ENCODE measurements at regions not wholly inside any gene's neighbourhood (a gene's known extent, or its start where the extent isn't known, plus 50 kb on each side); places are given as distances from the start of the nearest gene placed in this dataset.

GRCh38 chr1:84090447-84091245 lies 53.4 kb upstream of the PRKACB start:
- no peak for TF ChIP-seq CTCF (IDR thresholded peaks at IDR 0.05; ENCODE audit: low read depth, low read length)
- no peaks in the 10 kb centered on the region for H3K9me3 ChIP-seq (ENCODE audit: severe bottlenecking)
- H3K36me3 ChIP-seq: no peaks in the 10 kb centered on the region; the same call in 1 of the 2 replicates
- H3K4me3 ChIP-seq (ENCODE audit: low read depth, low read length): no peak overlapping the region
- no peaks in the 10 kb centered on the region for H3K27me3 ChIP-seq (ENCODE audit: insufficient read depth, low read depth, severe bottlenecking)
- no peak overlapping the region for H3K27ac ChIP-seq
- no peak for DNase-seq

DNA sequence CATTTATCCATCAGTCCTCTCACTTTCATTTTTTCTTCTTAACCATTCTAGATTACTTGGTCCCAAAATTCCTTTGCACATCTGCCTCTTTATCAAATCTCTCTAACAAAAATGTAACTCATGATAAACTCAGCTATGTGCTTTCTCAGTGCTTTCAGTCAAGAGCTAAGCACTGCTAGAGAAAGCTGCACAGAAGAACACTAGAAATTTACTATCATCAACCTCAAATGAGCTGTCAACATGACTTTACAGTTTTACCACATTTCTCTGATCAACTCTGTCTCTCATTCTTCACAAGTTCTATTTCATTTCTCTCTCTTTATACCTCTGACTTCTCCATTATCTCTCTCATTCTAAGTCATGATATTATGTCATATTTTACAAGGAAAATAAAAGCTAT lies 54.2 kb upstream of the PRKACB start:
- Histone ChIP-seq H3K9me3 (ENCODE audit: severe bottlenecking) (no peaks in the 10 kb centered on the region), H3K27ac (no peak overlapping the region), H3K36me3 (no peaks in the 10 kb centered on the region; the same call in 1 of the 2 replicates), H3K27me3 (ENCODE audit: insufficient read depth, low read depth, severe bottlenecking) (no peaks in the 10 kb centered on the region), H3K4me3 (ENCODE audit: low read depth, low read length) (no peak overlapping the region)
- TF ChIP-seq CTCF (IDR thresholded peaks at IDR 0.05; ENCODE audit: low read depth, low read length): no peak
- no peak for DNase-seq

DNA sequence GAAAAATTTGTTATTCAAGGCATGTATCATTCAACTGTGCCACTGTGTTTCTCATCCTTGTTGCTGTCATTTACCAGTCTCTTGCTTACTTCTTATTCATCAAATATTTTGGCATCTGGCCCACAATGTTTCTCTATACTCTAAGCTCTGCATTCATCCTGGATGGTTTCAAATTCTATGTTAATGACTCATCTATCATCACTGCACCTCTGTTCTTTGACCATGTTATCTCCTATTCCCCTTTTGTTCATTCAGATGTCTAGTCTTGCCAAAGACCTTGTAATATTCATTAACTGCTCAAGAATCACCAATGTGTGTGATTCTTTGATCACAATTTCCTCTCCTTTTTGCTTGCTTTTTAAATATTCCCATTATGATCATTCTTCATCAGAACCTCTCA lies 54.6 kb upstream of the PRKACB start:
- H3K27ac ChIP-seq: no peak overlapping the region
- H3K36me3 ChIP-seq: no peaks in the 10 kb centered on the region; the same call in 1 of the 2 replicates
- H3K9me3 ChIP-seq (ENCODE audit: severe bottlenecking): no peaks in the 10 kb centered on the region
- no peak for TF ChIP-seq CTCF (IDR thresholded peaks at IDR 0.05; ENCODE audit: low read depth, low read length)
- DNase-seq: no peak
- H3K27me3 ChIP-seq (ENCODE audit: insufficient read depth, low read depth, severe bottlenecking): no peaks in the 10 kb centered on the region
- H3K4me3 ChIP-seq (ENCODE audit: low read depth, low read length): no peak overlapping the region

GRCh38 chr1:84086616-84087015 lies 57.5 kb upstream of the PRKACB start:
- H3K9me3 ChIP-seq (ENCODE audit: severe bottlenecking): no peaks in the 10 kb centered on the region
- no peak for TF ChIP-seq CTCF (IDR thresholded peaks at IDR 0.05; ENCODE audit: low read depth, low read length)
- no peak overlapping the region for H3K27ac ChIP-seq
- no peaks in the 10 kb centered on the region for H3K27me3 ChIP-seq (ENCODE audit: insufficient read depth, low read depth, severe bottlenecking)
- no peak overlapping the region for H3K4me3 ChIP-seq (ENCODE audit: low read depth, low read length)
- no peak for DNase-seq
- H3K36me3 ChIP-seq: no peaks in the 10 kb centered on the region; the same call in 1 of the 2 replicates

GRCh38 chr1:84086189-84086588 lies 57.9 kb upstream of the PRKACB start:
- no peak for DNase-seq
- no peaks in the 10 kb centered on the region; the same call in 1 of the 2 replicates for H3K36me3 ChIP-seq
- H3K9me3 ChIP-seq (ENCODE audit: severe bottlenecking): no peaks in the 10 kb centered on the region
- no peak overlapping the region for H3K4me3 ChIP-seq (ENCODE audit: low read depth, low read length)
- TF ChIP-seq CTCF (IDR thresholded peaks at IDR 0.05; ENCODE audit: low read depth, low read length): no peak
- H3K27ac ChIP-seq: no peak overlapping the region
- H3K27me3 ChIP-seq (ENCODE audit: insufficient read depth, low read depth, severe bottlenecking): no peaks in the 10 kb centered on the region
